Brain microvascular endothelial cell (primary cell): ENCODE measurements at regions not wholly inside any gene's neighbourhood (a gene's known extent, or its start where the extent isn't known, plus 50 kb on each side); places are given as distances from the start of the nearest gene placed in this dataset.
A peak's percentile ranks its signal among the peaks of the same experiment; 100 is the strongest.

Experiments
- DNase-seq: peaks from one replicate; pipeline ENCODE4 v3.0.0-alpha.2; 2020
- H3K27ac ChIP-seq: fragments of 250-450 bp; sonication (Bioruptor Pico); 2 replicates; pipeline ENCODE4 v1.5.1; 2020; ENCODE audit warnings: mild to moderate bottlenecking, moderate library complexity
- H3K27me3 ChIP-seq: fragments of 250-450 bp; sonication (Bioruptor Pico); replicated peaks from 2 replicates; pipeline ENCODE4 v1.5.1; 2020; ENCODE audit warnings: mild to moderate bottlenecking
- H3K36me3 ChIP-seq: fragments of 250-450 bp; sonication (Bioruptor Pico); replicated peaks from 2 replicates; pipeline ENCODE4 v1.5.1; 2020; ENCODE audit warnings: mild to moderate bottlenecking
- H3K4me3 ChIP-seq: 2 replicates; pipeline ENCODE4 v1.5.1; 2011; ENCODE audit warnings: low read depth, mild to moderate bottlenecking, control low read depth, low read length, moderate library complexity
- CTCF ChIP-seq: IDR thresholded peaks from 2 replicates; pipeline ENCODE4 v1.5.1; 2011; ENCODE audit warnings: low read depth, mild to moderate bottlenecking, moderate library complexity, low read length, control low read depth, inconsistent platforms; ENCODE audit errors: missing control alignments
- in situ Hi-C: cut with HindIII; loops from 2 replicates; pipeline ENCODE4 v1.10.0; 2017; ENCODE audit warnings: low sequenced_read_pairs, low pct_ligation_motif_present

GRCh38 chr13:84137292-84137691 lies 255.0 kb upstream of the SLITRK1 start:
- DNase-seq, result peak; percentile 7
- no peak for TF ChIP-seq CTCF
- Histone ChIP-seq H3K36me3 (no peaks in the 10 kb centered on the region), H3K27ac (no peak overlapping the region), H3K4me3 (no peak overlapping the region), H3K27me3 (no peaks in the 10 kb centered on the region)
- in situ Hi-C loops, result no loop called here

DNA sequence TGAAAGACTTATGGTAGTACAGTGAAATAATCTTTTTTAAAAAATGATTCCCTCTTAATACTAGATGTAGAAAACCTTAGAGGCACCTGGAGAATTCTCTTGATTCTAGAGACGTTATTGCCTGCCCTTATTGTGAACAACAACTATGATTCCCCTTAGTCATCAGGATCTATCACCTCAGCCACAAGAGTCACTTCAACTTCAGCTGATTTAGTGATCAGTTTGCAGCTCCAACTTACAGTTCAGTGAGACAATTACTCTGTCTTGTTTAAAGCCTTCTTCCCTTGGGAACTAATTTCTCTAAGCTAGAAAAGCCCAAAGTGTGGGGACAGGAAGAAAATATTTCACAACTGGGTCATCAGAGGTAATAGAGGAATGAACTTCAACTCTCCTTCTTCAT lies 254.3 kb upstream of the SLITRK1 start:
- no peak for DNase-seq
- in situ Hi-C loops, result no loop called here
- H3K27ac ChIP-seq, result no peak overlapping the region

DNA sequence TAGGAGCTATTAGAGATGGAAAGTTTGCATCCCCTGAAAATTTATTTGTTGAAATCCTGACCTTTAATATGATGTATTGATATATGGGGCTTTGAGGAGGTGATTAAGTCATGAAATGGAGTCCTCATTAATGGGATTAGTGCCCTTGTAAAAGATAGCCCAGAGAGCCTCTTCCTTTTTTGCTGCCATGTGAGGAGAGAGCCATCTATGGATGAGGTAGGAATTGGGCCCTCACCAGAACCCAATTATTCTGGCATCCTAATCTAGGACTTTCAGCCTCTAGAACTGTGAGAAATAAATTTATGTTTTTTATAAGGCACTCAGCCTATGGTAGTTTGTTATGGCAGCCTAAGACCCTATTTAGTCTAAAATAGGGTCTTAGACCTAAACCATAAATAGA lies 250.2 kb upstream of the SLITRK1 start:
- TF ChIP-seq CTCF, result no peak
- Histone ChIP-seq H3K27ac (no peak overlapping the region), H3K4me3 (no peak overlapping the region), H3K36me3 (no peaks in the 10 kb centered on the region), H3K27me3 (no peaks in the 10 kb centered on the region)
- in situ Hi-C loops, result no loop called here
- no peak for DNase-seq

More for the DNA sequence above, 254.3 kb upstream of the SLITRK1 start:
- Histone ChIP-seq H3K27me3 (no peaks in the 10 kb centered on the region), H3K4me3 (no peak overlapping the region), H3K36me3 (no peaks in the 10 kb centered on the region)
- TF ChIP-seq CTCF, result no peak

GRCh38 chr13:84131249-84131648 lies 249.0 kb upstream of the SLITRK1 start:
- no peak for TF ChIP-seq CTCF
- no peak for DNase-seq
- Histone ChIP-seq H3K27me3 (no peaks in the 10 kb centered on the region), H3K27ac (no peak overlapping the region), H3K4me3 (no peak overlapping the region), H3K36me3 (no peaks in the 10 kb centered on the region)
- in situ Hi-C loops, result no loop called here

DNA sequence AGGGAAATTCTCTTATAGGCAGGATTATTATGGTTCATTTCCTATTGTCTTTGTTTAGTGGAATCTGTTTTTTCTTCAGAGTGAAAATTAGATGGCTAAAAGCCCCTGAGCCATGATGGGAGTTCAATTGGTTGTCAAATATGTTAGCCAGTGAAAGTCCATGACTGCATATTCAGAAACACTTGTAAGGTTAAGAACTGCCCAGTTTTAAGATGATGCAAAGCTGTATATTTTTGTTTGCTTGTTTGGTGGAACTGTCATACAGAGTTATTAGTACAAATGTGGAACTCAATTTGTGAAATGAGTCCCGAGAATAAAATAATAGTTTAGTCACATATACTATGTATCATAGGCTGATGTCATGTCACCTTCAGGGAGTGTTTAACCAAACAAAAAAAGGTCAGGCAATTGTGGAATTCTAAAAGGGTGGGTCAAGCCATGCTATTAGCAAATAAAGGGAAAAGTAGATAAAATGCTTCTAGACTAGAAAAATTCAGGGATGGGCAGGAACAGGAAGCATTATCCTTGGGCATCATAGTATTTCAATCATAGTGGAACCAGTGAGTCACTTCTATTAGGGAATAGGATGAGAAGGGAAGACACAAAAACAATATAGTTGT lies 248.3 kb upstream of the SLITRK1 start:
- in situ Hi-C loops, result no loop called here
- Histone ChIP-seq H3K4me3 (no peak overlapping the region), H3K27ac (no peak overlapping the region), H3K36me3 (no peaks in the 10 kb centered on the region), H3K27me3 (no peaks in the 10 kb centered on the region)
- no peak for DNase-seq
- no peak for TF ChIP-seq CTCF

GRCh38 chr13:84129966-84130365 lies 247.7 kb upstream of the SLITRK1 start:
- no peak for TF ChIP-seq CTCF

More at GRCh38 chr13:84129966-84130365, 247.7 kb upstream of the SLITRK1 start:
- H3K27me3 ChIP-seq, result no peaks in the 10 kb centered on the region
- H3K36me3 ChIP-seq, result no peaks in the 10 kb centered on the region
- no peak for DNase-seq
- no peak overlapping the region for H3K4me3 ChIP-seq
- in situ Hi-C loops, result no loop called here
- no peak overlapping the region for H3K27ac ChIP-seq
